ENCODE measurements at regions not wholly inside any gene's neighbourhood (a gene's known extent, or its start where the extent isn't known, plus 50 kb on each side); places are given as distances from the start of the nearest gene placed in this dataset.

GRCh38 chr6:55642366-55642765 lies 63.4 kb upstream of the HMGCLL1 start:
- BruUV-seq (replicated peaks) = no TSS peak
- Histone ChIP-seq H3K4me1 (ENCODE audit: insufficient read depth, low read length, poor library complexity, severe bottlenecking) (no peaks in the 10 kb centered on the region), H3K4me3 (ENCODE audit: low read depth, low read length, poor library complexity, severe bottlenecking) (no peak overlapping the region), H3K36me3 (ENCODE audit: insufficient read depth, low read length, poor library complexity, severe bottlenecking) (no peaks in the 10 kb centered on the region), H3K9me3 (ENCODE audit: low read depth, low read length, poor library complexity, severe bottlenecking) (no peaks in the 10 kb centered on the region), H3K27ac (ENCODE audit: low read depth, low read length, poor library complexity, severe bottlenecking) (no peak overlapping the region), H3K27me3 (replicated peaks; ENCODE audit: insufficient read depth, low read depth, low read length, poor library complexity) (no peaks in the 10 kb centered on the region)
- CTCF ChIA-PET = no interaction called here
- intact Hi-C loops (cut with micrococcal nuclease; ENCODE audit: unreplicated experiment) = no loop called here
- no peak for TF ChIP-seq EZH2 (IDR thresholded peaks at IDR 0.05; ENCODE audit: borderline replicate concordance, low read depth, low read length, poor library complexity, severe bottlenecking)
- no peak for TF ChIP-seq CTCF (conservative IDR thresholded peaks at IDR 0.05; ENCODE audit: low read depth, low read length)
- POLR2A ChIA-PET (ENCODE audit: low non-redundant PET) = no interaction called here
- no peak for DNase-seq (ENCODE audit: low spot score)

GRCh38 chr6:55636406-55637102 lies 57.6 kb upstream of the HMGCLL1 start:
- BruUV-seq (replicated peaks) = no TSS peak
- CTCF ChIA-PET = no interaction called here
- intact Hi-C loops (cut with micrococcal nuclease; ENCODE audit: unreplicated experiment) = no loop called here
- Histone ChIP-seq H3K27me3 (replicated peaks; ENCODE audit: insufficient read depth, low read depth, low read length, poor library complexity) (no peaks in the 10 kb centered on the region), H3K4me1 (ENCODE audit: insufficient read depth, low read length, poor library complexity, severe bottlenecking) (peaks cover 13% of the 10 kb centered on the region), H3K36me3 (ENCODE audit: insufficient read depth, low read length, poor library complexity, severe bottlenecking) (no peaks in the 10 kb centered on the region), H3K4me3 (ENCODE audit: low read depth, low read length, poor library complexity, severe bottlenecking) (no peak overlapping the region), H3K27ac (ENCODE audit: low read depth, low read length, poor library complexity, severe bottlenecking) (no peak overlapping the region), H3K9me3 (ENCODE audit: low read depth, low read length, poor library complexity, severe bottlenecking) (no peaks in the 10 kb centered on the region)
- DNase-seq (ENCODE audit: low spot score) = peak; percentile 15
- POLR2A ChIA-PET (ENCODE audit: low non-redundant PET) = no interaction called here
- no peak for TF ChIP-seq CTCF (conservative IDR thresholded peaks at IDR 0.05; ENCODE audit: low read depth, low read length)
- no peak for TF ChIP-seq EZH2 (IDR thresholded peaks at IDR 0.05; ENCODE audit: borderline replicate concordance, low read depth, low read length, poor library complexity, severe bottlenecking)

- Histone ChIP-seq H3K27ac (ENCODE audit: low read depth, low read length, poor library complexity, severe bottlenecking) (no peak overlapping the region), H3K9me3 (ENCODE audit: low read depth, low read length, poor library complexity, severe bottlenecking) (no peaks in the 10 kb centered on the region), H3K36me3 (ENCODE audit: insufficient read depth, low read length, poor library complexity, severe bottlenecking) (no peaks in the 10 kb centered on the region), H3K4me3 (ENCODE audit: low read depth, low read length, poor library complexity, severe bottlenecking) (no peak overlapping the region), H3K4me1 (ENCODE audit: insufficient read depth, low read length, poor library complexity, severe bottlenecking) (peaks cover 13% of the 10 kb centered on the region), H3K27me3 (replicated peaks; ENCODE audit: insufficient read depth, low read depth, low read length, poor library complexity) (no peaks in the 10 kb centered on the region)
- no TSS peak for BruUV-seq (replicated peaks)
- ChIA-PET CTCF (no interaction called here), POLR2A (ENCODE audit: low non-redundant PET) (no interaction called here)
- TF ChIP-seq CTCF (conservative IDR thresholded peaks at IDR 0.05; ENCODE audit: low read depth, low read length) (no peak), EZH2 (IDR thresholded peaks at IDR 0.05; ENCODE audit: borderline replicate concordance, low read depth, low read length, poor library complexity, severe bottlenecking) (no peak)
- intact Hi-C loops (cut with micrococcal nuclease; ENCODE audit: unreplicated experiment) = no loop called here
- DNase-seq (ENCODE audit: low spot score) = no peak
These were observed 54.5 kb upstream of the HMGCLL1 start for GRCh38 chr6:55633471-55633870.
